ENCODE measurements at regions not wholly inside any gene's neighbourhood (a gene's known extent, or its start where the extent isn't known, plus 50 kb on each side); places are given as distances from the start of the nearest gene placed in this dataset.

- TF ChIP-seq, protein P1, sequence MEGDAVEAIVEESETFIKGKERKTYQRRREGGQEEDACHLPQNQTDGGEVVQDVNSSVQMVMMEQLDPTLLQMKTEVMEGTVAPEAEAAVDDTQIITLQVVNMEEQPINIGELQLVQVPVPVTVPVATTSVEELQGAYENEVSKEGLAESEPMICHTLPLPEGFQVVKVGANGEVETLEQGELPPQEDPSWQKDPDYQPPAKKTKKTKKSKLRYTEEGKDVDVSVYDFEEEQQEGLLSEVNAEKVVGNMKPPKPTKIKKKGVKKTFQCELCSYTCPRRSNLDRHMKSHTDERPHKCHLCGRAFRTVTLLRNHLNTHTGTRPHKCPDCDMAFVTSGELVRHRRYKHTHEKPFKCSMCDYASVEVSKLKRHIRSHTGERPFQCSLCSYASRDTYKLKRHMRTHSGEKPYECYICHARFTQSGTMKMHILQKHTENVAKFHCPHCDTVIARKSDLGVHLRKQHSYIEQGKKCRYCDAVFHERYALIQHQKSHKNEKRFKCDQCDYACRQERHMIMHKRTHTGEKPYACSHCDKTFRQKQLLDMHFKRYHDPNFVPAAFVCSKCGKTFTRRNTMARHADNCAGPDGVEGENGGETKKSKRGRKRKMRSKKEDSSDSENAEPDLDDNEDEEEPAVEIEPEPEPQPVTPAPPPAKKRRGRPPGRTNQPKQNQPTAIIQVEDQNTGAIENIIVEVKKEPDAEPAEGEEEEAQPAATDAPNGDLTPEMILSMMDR (IDR thresholded peaks at IDR 0.05; ENCODE audit: low read length), result no peak
- TF ChIP-seq EZH2 (IDR thresholded peaks at IDR 0.05; ENCODE audit: borderline replicate concordance, low read length), result no peak
These were observed 113.8 kb upstream of the CCDC54 start for GRCh38 chr3:107263269-107264021.

Measured in OCI-LY1 (cell line).